B cell (primary cell): ENCODE measurements at regions not wholly inside any gene's neighbourhood (a gene's known extent, or its start where the extent isn't known, plus 50 kb on each side); places are given as distances from the start of the nearest gene placed in this dataset.

Source experiments
- CTCF ChIP-seq: fragments of 200-600 bp; IDR thresholded peaks from one replicate; pipeline ENCODE4 v1.8.0; 2022; ENCODE audit warnings: antibody characterized with exemption, mild to moderate bottlenecking
- EZH2 ChIP-seq: IDR thresholded peaks from 2 replicates; pipeline ENCODE4 v1.6.1; 2012; ENCODE audit warnings: borderline replicate concordance, low read depth, mild to moderate bottlenecking, moderate library complexity, low read length; ENCODE audit not compliant: insufficient read depth, poor library complexity, severe bottlenecking

GRCh38 chrX:97751735-97752134 is 868.0 kb downstream of the RPA4 start:
- TF ChIP-seq EZH2 (no peak), CTCF (no peak)
